Mammary epithelial cell (primary cell): ENCODE measurements at regions not wholly inside any gene's neighbourhood (a gene's known extent, or its start where the extent isn't known, plus 50 kb on each side); places are given as distances from the start of the nearest gene placed in this dataset.

Experiments used
- EZH2 ChIP-seq: IDR thresholded peaks from 2 replicates; pipeline ENCODE4 v1.6.1; 2012; ENCODE audit warnings: low read length, inconsistent platforms, borderline replicate concordance
- TF ChIP-seq, protein P1 (sequence below), 2 donors: IDR thresholded peaks in 1 of 2; conservative IDR thresholded peaks in 1 of 2; 2 replicates each; pipeline ENCODE4 v1.5.1; 2011 to 2012; ENCODE audit warnings: inconsistent platforms in 2 of 2, low read length in 2 of 2, mild to moderate bottlenecking in 2 of 2, control low read depth in 1 of 2, low read depth in 1 of 2; ENCODE audit not compliant: insufficient read depth in 1 of 2; ENCODE audit errors: extremely low read depth in 1 of 2

DNA sequence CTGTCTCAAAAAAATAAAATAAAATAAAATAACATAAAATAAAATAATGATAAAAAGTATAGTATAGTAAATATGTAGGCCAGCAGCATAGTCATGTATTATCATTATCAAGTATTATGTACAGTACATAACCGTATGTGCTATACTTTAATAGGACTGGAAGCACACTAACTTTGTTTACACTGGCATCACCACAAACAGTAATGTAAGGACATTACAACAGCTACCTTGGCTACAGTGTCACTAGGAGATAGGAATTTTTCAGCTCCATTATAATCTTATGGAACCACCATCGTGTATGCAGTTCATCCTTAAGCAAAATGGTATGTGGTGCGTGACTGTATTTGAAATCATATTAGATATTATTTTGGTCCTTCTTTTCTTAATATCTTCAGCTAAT is 1163.5 kb upstream of the LRRTM3 start:
- TF ChIP-seq, protein P1, sequence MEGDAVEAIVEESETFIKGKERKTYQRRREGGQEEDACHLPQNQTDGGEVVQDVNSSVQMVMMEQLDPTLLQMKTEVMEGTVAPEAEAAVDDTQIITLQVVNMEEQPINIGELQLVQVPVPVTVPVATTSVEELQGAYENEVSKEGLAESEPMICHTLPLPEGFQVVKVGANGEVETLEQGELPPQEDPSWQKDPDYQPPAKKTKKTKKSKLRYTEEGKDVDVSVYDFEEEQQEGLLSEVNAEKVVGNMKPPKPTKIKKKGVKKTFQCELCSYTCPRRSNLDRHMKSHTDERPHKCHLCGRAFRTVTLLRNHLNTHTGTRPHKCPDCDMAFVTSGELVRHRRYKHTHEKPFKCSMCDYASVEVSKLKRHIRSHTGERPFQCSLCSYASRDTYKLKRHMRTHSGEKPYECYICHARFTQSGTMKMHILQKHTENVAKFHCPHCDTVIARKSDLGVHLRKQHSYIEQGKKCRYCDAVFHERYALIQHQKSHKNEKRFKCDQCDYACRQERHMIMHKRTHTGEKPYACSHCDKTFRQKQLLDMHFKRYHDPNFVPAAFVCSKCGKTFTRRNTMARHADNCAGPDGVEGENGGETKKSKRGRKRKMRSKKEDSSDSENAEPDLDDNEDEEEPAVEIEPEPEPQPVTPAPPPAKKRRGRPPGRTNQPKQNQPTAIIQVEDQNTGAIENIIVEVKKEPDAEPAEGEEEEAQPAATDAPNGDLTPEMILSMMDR (conservative IDR thresholded peaks at IDR 0.05 in 1 of 2, IDR thresholded peaks at IDR 0.05 in 1 of 2; ENCODE audit: extremely low read depth in 1 of 2, insufficient read depth in 1 of 2, low read depth in 1 of 2, low read length in 2 of 2): no peak
- no peak for TF ChIP-seq EZH2
